ENCODE measurements at regions not wholly inside any gene's neighbourhood (a gene's known extent, or its start where the extent isn't known, plus 50 kb on each side); places are given as distances from the start of the nearest gene placed in this dataset.
"Not testable (repeated sequence)": the region's sequence is repeated elsewhere in the genome, so short reads cannot be mapped to it uniquely, and the experiment has no call there.

- Histone ChIP-seq H3K4me1 (ENCODE audit: insufficient read depth, low read length) (no peaks in the 10 kb centered on the region), H3K27ac (ENCODE audit: low read depth, low read length) (no peak overlapping the region), H3K9ac (ENCODE audit: low read length) (no peak overlapping the region), H3K27me3 (ENCODE audit: control insufficient read depth in 1 of 2, insufficient read depth in 2 of 2, low read length in 2 of 2) (no peaks in the 10 kb centered on the region), H3K36me3 (ENCODE audit: insufficient read depth, low read length) (no peaks in the 10 kb centered on the region), H3K4me3 (ENCODE audit: low read depth in 1 of 2, low read length in 2 of 2) (no peak overlapping the region), H3K9me3 (ENCODE audit: low read length) (no peaks in the 10 kb centered on the region)
Observed at GRCh38 chr3:162385387-162385786, 888.8 kb downstream of the OTOL1 start.

- no peak overlapping the region for H3K4me3 ChIP-seq (ENCODE audit: low read depth in 1 of 2, low read length in 2 of 2)
- no peak overlapping the region for H3K9ac ChIP-seq (ENCODE audit: low read length)
- H3K4me1 ChIP-seq (ENCODE audit: insufficient read depth, low read length) = no peaks in the 10 kb centered on the region
- H3K27ac ChIP-seq (ENCODE audit: low read depth, low read length) = no peak overlapping the region
- no peaks in the 10 kb centered on the region for H3K36me3 ChIP-seq (ENCODE audit: insufficient read depth, low read length)
- H3K9me3 ChIP-seq (ENCODE audit: low read length) = no peaks in the 10 kb centered on the region
- no peaks in the 10 kb centered on the region for H3K27me3 ChIP-seq (ENCODE audit: control insufficient read depth in 1 of 2, insufficient read depth in 2 of 2, low read length in 2 of 2)
Observed at GRCh38 chr3:162390891-162391290, 894.3 kb downstream of the OTOL1 start.

DNA sequence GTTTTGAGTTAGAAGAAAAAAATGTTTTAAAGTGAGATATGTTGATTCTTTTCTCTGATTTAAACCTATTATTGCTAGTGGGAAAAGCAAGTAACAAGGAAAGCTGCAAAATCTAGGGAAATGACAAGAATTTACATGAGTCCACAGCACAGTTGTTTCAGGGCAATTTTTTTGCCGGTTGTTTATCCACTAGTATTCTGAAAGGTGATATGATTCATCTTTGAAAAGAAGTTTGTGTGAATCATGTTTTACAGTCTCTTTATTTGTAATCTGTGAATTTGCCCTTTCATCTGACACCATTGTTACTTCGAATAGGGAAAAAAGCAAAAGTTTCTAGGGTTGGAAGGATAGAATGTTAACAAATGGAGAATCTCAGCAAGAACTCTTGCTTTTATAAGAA lies 894.7 kb downstream of the OTOL1 start:
- no peak overlapping the region for H3K9ac ChIP-seq (ENCODE audit: low read length)
- no peak overlapping the region for H3K27ac ChIP-seq (ENCODE audit: low read depth, low read length)
- H3K27me3 ChIP-seq (ENCODE audit: control insufficient read depth in 1 of 2, insufficient read depth in 2 of 2, low read length in 2 of 2) = no peaks in the 10 kb centered on the region
- no peaks in the 10 kb centered on the region for H3K9me3 ChIP-seq (ENCODE audit: low read length)
- H3K36me3 ChIP-seq (ENCODE audit: insufficient read depth, low read length) = no peaks in the 10 kb centered on the region
- H3K4me1 ChIP-seq (ENCODE audit: insufficient read depth, low read length) = no peaks in the 10 kb centered on the region
- no peak overlapping the region for H3K4me3 ChIP-seq (ENCODE audit: low read depth in 1 of 2, low read length in 2 of 2)

DNA sequence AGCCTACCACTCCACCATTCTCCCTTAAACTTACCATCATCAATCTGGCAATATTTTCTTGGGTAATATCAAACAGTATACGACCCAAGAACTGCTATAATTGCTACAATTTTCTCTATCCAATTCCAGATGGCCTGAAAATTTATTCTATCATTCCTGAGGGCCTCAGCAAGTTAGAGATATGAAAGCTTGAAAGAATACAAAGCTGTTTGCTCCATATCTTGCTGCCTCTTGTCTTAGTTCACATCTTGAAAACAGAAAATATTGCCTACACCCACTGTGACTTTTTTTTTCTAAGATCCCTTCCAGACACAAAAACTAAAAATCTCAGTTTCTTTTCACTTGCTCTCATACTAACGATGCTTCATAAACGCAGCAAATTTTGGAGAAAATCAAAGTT lies 898.9 kb downstream of the OTOL1 start:
- H3K27me3 ChIP-seq (ENCODE audit: control insufficient read depth in 1 of 2, insufficient read depth in 2 of 2, low read length in 2 of 2) = no peaks in the 10 kb centered on the region
- H3K4me1 ChIP-seq (ENCODE audit: insufficient read depth, low read length) = no peaks in the 10 kb centered on the region
- no peaks in the 10 kb centered on the region for H3K36me3 ChIP-seq (ENCODE audit: insufficient read depth, low read length)
- no peak overlapping the region for H3K9ac ChIP-seq (ENCODE audit: low read length)
- no peak overlapping the region for H3K27ac ChIP-seq (ENCODE audit: low read depth, low read length)
- no peak overlapping the region for H3K4me3 ChIP-seq (ENCODE audit: low read depth in 1 of 2, low read length in 2 of 2)
- H3K9me3 ChIP-seq (ENCODE audit: low read length) = no peaks in the 10 kb centered on the region

DNA sequence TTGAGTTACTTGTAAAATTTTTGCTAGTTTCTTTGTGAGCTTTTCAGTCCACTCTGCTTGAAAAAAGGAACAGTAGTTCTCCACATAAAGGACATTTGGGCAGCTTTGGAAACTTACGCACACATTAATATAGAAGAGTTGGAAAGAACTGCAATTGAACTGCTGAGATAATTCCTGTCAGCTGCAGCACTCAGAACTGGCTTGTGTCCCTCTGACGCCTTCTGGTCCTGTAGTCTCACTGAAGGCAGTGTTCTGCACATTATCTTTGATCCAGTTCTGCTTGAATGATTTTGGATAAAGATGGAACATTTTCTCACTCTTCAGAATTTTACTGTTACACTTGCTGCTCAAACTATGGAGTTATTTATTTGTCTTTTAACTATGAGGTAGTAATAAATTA lies 901.9 kb downstream of the OTOL1 start:
- no peaks in the 10 kb centered on the region for H3K9me3 ChIP-seq (ENCODE audit: low read length)
- no peaks in the 10 kb centered on the region for H3K36me3 ChIP-seq (ENCODE audit: insufficient read depth, low read length)
- no peak overlapping the region for H3K4me3 ChIP-seq (ENCODE audit: low read depth in 1 of 2, low read length in 2 of 2)
- H3K9ac ChIP-seq (ENCODE audit: low read length) = no peak overlapping the region
- H3K4me1 ChIP-seq (ENCODE audit: insufficient read depth, low read length) = no peaks in the 10 kb centered on the region
- H3K27me3 ChIP-seq (ENCODE audit: control insufficient read depth in 1 of 2, insufficient read depth in 2 of 2, low read length in 2 of 2) = no peaks in the 10 kb centered on the region
- H3K27ac ChIP-seq (ENCODE audit: low read depth, low read length) = no peak overlapping the region

DNA sequence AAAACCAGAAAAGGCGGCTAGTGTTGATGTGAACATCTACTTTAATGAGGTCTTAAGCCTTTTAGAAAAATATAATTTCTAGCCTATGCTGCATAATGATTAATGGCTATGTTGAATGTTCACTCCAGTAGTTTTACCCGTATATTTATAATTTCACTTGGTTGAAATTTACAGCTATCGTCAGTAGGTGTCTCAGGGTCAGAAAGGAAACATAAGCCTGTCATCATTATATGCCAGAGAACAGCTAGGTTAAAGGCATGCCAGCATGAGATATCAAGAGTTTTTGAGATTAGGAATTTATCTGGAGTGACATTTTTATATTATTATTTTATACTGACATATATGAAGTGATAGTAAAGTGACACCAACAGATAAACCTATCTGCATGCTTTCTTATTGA lies 904.1 kb downstream of the OTOL1 start:
- Histone ChIP-seq H3K9me3 (ENCODE audit: low read length) (no peaks in the 10 kb centered on the region), H3K36me3 (ENCODE audit: insufficient read depth, low read length) (no peaks in the 10 kb centered on the region), H3K9ac (ENCODE audit: low read length) (no peak overlapping the region), H3K27me3 (ENCODE audit: control insufficient read depth in 1 of 2, insufficient read depth in 2 of 2, low read length in 2 of 2) (no peaks in the 10 kb centered on the region), H3K4me3 (ENCODE audit: low read depth in 1 of 2, low read length in 2 of 2) (no peak overlapping the region), H3K27ac (ENCODE audit: low read depth, low read length) (no peak overlapping the region), H3K4me1 (ENCODE audit: insufficient read depth, low read length) (no peaks in the 10 kb centered on the region)

- H3K9me3 ChIP-seq (ENCODE audit: low read length); H3K27me3 ChIP-seq (ENCODE audit: control insufficient read depth in 1 of 2, insufficient read depth in 2 of 2, low read length in 2 of 2); H3K4me1 ChIP-seq (ENCODE audit: insufficient read depth, low read length); H3K9ac ChIP-seq (ENCODE audit: low read length); H3K36me3 ChIP-seq (ENCODE audit: insufficient read depth, low read length); H3K4me3 ChIP-seq (ENCODE audit: low read depth in 1 of 2, low read length in 2 of 2); H3K27ac ChIP-seq (ENCODE audit: low read depth, low read length): not testable (repeated sequence)
Observed at GRCh38 chr3:162411556-162411955, 914.9 kb downstream of the OTOL1 start.

DNA sequence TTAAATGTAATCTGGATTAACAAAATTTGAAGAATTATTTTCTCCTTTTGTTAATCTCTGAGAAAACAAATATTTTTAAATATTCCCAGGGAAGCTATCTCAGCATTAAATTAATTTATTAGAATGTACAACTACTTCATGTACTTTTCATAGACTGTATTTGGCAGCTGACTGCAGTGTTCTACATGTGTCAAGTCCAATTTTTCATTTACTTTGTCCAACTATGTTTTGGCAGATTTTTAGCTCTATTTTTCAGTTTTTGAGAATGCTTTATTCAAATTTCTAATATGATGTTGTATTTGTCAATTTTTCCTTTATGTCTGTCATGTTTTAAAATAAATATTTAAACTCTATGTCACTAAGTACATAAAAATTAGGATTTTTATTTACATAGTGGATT lies 925.1 kb downstream of the OTOL1 start:
- Histone ChIP-seq H3K4me1 (ENCODE audit: insufficient read depth, low read length) (no peaks in the 10 kb centered on the region), H3K27ac (ENCODE audit: low read depth, low read length) (no peak overlapping the region), H3K36me3 (ENCODE audit: insufficient read depth, low read length) (no peaks in the 10 kb centered on the region), H3K27me3 (ENCODE audit: control insufficient read depth in 1 of 2, insufficient read depth in 2 of 2, low read length in 2 of 2) (no peaks in the 10 kb centered on the region), H3K9ac (ENCODE audit: low read length) (no peak overlapping the region), H3K9me3 (ENCODE audit: low read length) (no peaks in the 10 kb centered on the region), H3K4me3 (ENCODE audit: low read depth in 1 of 2, low read length in 2 of 2) (no peak overlapping the region)

GRCh38 chr3:162428192-162428591 lies 931.6 kb downstream of the OTOL1 start:
- no peaks in the 10 kb centered on the region for H3K27me3 ChIP-seq (ENCODE audit: control insufficient read depth in 1 of 2, insufficient read depth in 2 of 2, low read length in 2 of 2)
- no peaks in the 10 kb centered on the region for H3K4me1 ChIP-seq (ENCODE audit: insufficient read depth, low read length)
- no peaks in the 10 kb centered on the region for H3K9me3 ChIP-seq (ENCODE audit: low read length)
- no peaks in the 10 kb centered on the region for H3K36me3 ChIP-seq (ENCODE audit: insufficient read depth, low read length)
- no peak overlapping the region for H3K9ac ChIP-seq (ENCODE audit: low read length)
- H3K4me3 ChIP-seq (ENCODE audit: low read depth in 1 of 2, low read length in 2 of 2) = no peak overlapping the region
- H3K27ac ChIP-seq (ENCODE audit: low read depth, low read length) = no peak overlapping the region

GRCh38 chr3:162435750-162436149 lies 939.1 kb downstream of the OTOL1 start:
- Histone ChIP-seq H3K4me3 (ENCODE audit: low read depth in 1 of 2, low read length in 2 of 2) (no peak overlapping the region), H3K4me1 (ENCODE audit: insufficient read depth, low read length) (no peaks in the 10 kb centered on the region), H3K9me3 (ENCODE audit: low read length) (no peaks in the 10 kb centered on the region), H3K9ac (ENCODE audit: low read length) (no peak overlapping the region), H3K27me3 (ENCODE audit: control insufficient read depth in 1 of 2, insufficient read depth in 2 of 2, low read length in 2 of 2) (no peaks in the 10 kb centered on the region), H3K36me3 (ENCODE audit: insufficient read depth, low read length) (no peaks in the 10 kb centered on the region), H3K27ac (ENCODE audit: low read depth, low read length) (no peak overlapping the region)

DNA sequence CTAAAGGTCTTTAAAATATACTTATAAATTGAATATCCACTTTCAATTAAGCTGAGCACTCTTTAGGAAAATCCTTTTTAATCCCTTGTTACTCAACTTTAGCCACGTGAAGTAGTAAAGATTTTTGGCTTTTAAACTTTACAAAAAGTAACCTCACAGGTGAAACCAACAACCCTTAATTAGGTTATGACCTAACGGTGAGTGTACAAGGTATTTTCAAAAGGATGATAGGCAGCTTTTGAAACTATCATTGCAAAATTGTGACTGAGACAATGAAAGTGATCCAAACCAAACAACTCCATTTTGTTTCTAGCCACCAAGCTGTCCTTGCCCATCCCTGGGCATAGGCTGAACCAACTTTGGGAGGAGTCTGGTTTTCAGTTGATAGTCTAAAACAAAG lies 940.2 kb downstream of the OTOL1 start:
- no peak overlapping the region for H3K27ac ChIP-seq (ENCODE audit: low read depth, low read length)
- H3K36me3 ChIP-seq (ENCODE audit: insufficient read depth, low read length) = no peaks in the 10 kb centered on the region
- no peaks in the 10 kb centered on the region for H3K9me3 ChIP-seq (ENCODE audit: low read length)
- no peaks in the 10 kb centered on the region for H3K4me1 ChIP-seq (ENCODE audit: insufficient read depth, low read length)
- H3K4me3 ChIP-seq (ENCODE audit: low read depth in 1 of 2, low read length in 2 of 2) = no peak overlapping the region
- H3K27me3 ChIP-seq (ENCODE audit: control insufficient read depth in 1 of 2, insufficient read depth in 2 of 2, low read length in 2 of 2) = no peaks in the 10 kb centered on the region
- no peak overlapping the region for H3K9ac ChIP-seq (ENCODE audit: low read length)

GRCh38 chr3:162437480-162437879 lies 940.9 kb downstream of the OTOL1 start:
- Histone ChIP-seq H3K9me3 (ENCODE audit: low read length) (no peaks in the 10 kb centered on the region), H3K27me3 (ENCODE audit: control insufficient read depth in 1 of 2, insufficient read depth in 2 of 2, low read length in 2 of 2) (no peaks in the 10 kb centered on the region), H3K4me3 (ENCODE audit: low read depth in 1 of 2, low read length in 2 of 2) (no peak overlapping the region), H3K36me3 (ENCODE audit: insufficient read depth, low read length) (no peaks in the 10 kb centered on the region), H3K4me1 (ENCODE audit: insufficient read depth, low read length) (no peaks in the 10 kb centered on the region), H3K9ac (ENCODE audit: low read length) (no peak overlapping the region), H3K27ac (ENCODE audit: low read depth, low read length) (no peak overlapping the region)

Measured in muscle layer of colon (tissue), 2 donors.